IMR-90 (cell line): ENCODE measurements at regions not wholly inside any gene's neighbourhood (a gene's known extent, or its start where the extent isn't known, plus 50 kb on each side); places are given as distances from the start of the nearest gene placed in this dataset.

Experiments
- CEBPB ChIP-seq: IDR thresholded peaks from 2 replicates; pipeline ENCODE4 v1.6.1; 2012; ENCODE audit warnings: low read depth, low read length, improper control_type of control experiment
- CHD1 ChIP-seq: IDR thresholded peaks from 2 replicates; pipeline ENCODE4 v1.6.1; 2012; ENCODE audit warnings: low read depth, low read length, improper control_type of control experiment
- CTCF ChIP-seq: conservative IDR thresholded peaks from 2 replicates; pipeline ENCODE4 v1.5.1; 2012; ENCODE audit warnings: mild to moderate bottlenecking, low read depth, low read length, improper control_type of control experiment
- POLR2A ChIP-seq: IDR thresholded peaks from 2 replicates; pipeline ENCODE4 v1.6.1; 2012; ENCODE audit warnings: mild to moderate bottlenecking, low read depth, low read length
- RAD21 ChIP-seq: IDR thresholded peaks from 2 replicates; pipeline ENCODE4 v1.6.1; 2012; ENCODE audit warnings: low read length, improper control_type of control experiment
- TF ChIP-seq, protein P1 (sequence below): fragments of 150-350 bp; IDR thresholded peaks from 2 replicates; pipeline ENCODE4 v1.6.1; 2016; ENCODE audit warnings: low read depth, mild to moderate bottlenecking, low read length, moderate library complexity, borderline replicate concordance

DNA sequence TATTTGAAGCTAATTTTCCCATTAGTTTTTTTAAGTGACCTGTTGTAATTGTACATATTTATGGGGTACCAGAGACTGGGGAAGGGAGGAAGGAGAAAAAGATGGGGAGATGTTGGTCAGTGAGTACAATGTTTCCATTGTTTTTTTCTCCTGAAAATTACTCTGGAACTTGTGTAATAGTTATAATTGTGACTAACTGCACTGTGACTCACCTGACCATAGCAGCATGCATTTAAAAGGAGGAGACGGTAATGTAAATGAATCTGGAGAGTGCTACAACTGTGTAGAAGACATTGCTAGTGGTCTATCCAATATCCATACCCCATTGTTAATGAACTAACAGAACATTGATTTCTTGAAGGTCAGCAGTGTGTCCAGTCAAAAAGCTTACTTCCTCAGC lies 133.4 kb downstream of the RFPL4B start:
- TF ChIP-seq CTCF, result no peak
- TF ChIP-seq CEBPB, result peak; percentile 89
- TF ChIP-seq POLR2A, result no peak
- no peak for TF ChIP-seq CHD1
- TF ChIP-seq RAD21, result no peak
- TF ChIP-seq, protein P1, sequence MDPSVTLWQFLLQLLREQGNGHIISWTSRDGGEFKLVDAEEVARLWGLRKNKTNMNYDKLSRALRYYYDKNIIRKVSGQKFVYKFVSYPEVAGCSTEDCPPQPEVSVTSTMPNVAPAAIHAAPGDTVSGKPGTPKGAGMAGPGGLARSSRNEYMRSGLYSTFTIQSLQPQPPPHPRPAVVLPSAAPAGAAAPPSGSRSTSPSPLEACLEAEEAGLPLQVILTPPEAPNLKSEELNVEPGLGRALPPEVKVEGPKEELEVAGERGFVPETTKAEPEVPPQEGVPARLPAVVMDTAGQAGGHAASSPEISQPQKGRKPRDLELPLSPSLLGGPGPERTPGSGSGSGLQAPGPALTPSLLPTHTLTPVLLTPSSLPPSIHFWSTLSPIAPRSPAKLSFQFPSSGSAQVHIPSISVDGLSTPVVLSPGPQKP, result no peak
